DMS 273 (cell line): ENCODE measurements at regions not wholly inside any gene's neighbourhood (a gene's known extent, or its start where the extent isn't known, plus 50 kb on each side); places are given as distances from the start of the nearest gene placed in this dataset.

Experiments
- DNase-seq: peaks from one replicate; lab custom pipeline; 2025; ENCODE audit not compliant: unreplicated experiment; lab: John Stamatoyannopoulos, UW

DNA sequence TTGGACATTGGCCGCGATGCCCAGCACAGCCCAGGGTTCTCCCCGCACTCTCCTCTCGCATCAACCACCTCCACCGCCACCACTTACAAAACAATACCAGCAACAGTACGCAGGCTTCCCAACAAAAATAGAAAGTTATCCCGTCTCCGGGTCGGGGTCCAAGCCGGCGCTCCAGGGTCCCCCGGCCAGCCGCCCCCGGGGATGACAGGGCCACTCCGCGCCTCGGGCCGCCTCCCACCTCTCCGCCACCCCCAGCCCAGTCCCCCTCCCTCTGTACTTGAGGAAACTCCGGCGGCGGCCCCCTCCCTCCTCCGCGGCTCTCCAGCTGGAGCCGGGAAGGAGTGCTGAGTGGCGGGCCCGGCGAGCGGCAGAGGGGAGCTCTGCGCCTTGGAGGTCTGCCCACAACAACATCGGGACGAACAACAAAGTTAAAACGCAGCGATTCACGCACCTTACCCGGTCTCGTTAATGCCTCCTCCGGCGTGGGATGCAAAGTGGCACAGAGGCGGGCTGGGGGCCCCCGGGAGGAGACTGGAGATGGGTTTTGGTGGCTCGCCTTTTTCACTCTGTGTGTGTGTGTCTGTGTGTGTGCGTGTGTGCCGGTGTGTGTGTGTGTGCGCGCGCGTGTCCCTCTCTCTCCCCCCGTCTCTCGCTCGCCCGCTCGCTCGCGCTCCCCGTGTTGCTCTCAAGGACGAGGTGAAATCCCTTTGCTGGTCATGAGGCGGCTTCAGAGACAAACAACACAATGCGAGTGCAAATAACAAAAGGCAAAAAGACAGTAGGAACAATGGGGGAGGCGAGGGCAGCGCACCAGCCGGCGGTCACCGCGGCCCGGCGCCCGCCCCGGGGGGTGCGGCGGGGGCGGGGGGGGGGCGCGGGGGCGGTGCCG, 386.8 kb downstream of the BCAT1 start:
- DNase-seq, result peak; percentile 51

DNA sequence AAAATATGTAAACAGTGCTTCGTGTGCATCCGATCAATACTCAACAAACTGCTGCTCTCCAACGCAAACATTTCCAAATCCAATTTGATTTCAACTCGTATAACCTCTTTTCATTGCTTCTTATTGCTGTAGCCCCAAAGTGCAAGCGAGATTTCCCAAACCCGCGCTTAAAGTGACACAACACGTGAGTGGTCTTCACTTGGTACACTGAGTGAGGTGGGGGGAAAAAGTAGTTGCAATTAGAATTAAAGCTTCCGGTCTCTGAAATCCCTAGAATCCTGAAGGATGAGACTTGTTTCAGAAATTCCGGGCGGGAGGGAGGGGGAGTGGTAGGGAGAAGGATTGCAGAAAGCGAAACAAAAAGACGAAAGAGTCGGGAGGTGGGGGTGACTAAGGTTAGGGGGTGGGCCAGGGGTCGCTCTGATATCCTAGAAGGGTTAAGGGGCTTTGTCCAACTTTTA, 387.5 kb downstream of the BCAT1 start:
- DNase-seq, result peak; percentile 21

DNA sequence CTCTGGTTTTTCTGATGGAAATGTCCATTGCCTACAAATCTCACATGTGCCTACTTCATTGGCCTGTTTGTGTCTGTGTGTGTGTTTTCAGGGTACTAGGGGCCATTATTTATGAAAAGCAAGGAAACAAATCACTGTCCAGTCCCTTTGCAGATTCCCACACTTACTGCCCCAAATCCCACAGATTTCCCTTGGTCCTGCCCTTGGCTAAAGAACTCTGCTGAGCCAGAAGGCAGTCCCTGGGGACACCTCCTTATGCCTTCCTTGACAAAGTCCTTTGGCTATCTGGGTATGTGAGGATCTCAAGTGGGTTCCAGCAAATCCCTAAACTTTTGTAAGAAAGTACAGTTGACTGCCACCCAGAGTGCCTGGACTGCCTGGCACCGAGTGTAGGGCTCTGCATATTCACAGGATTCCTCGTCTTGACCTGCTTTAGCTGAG, 388.1 kb downstream of the BCAT1 start:
- no peak for DNase-seq

DNA sequence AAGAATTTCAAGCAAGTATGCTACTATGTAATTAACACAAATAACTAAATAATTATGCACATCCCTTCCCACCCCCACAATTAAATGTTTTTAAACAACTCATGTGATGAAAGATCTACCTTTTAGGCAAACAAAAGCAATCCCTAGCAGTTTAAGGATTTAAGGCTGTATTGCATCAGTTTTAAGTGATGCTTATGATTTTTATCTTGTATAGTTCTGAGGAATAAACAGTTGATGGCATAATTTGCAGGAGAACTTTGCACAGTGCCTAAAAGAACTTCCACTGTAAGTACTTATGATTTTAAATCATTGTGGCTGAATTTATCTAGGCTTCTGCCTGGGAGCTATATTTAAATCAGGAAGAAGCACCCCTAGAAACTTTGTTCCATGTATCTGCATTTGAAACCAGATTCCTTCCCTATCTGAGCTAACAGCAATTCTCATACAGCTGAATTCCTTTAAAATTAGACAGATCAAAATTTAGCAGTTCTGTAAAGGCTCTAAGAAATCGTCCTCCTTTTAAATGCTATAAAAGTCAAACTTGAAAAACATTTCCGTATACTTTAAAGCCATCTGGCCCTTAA, 388.6 kb downstream of the BCAT1 start:
- no peak for DNase-seq

DNA sequence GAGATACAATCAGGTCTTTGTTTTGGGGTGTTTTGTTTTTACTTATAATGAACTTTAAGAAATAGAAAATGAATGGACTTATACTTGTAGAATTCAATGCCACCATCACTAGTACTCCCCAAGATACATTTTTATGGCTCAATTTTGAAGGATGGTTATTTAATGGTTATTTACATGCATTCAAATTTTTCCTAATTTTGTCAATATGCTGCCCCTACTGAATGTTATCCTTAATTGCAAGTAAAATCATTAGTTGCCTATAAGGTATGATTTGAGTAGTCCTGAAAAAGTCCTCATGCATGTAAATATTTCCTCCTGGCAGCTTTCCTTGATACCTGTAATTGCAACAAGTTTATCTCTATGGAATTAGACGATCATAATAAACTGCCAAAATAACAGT, 391.2 kb downstream of the BCAT1 start:
- no peak for DNase-seq

DNA sequence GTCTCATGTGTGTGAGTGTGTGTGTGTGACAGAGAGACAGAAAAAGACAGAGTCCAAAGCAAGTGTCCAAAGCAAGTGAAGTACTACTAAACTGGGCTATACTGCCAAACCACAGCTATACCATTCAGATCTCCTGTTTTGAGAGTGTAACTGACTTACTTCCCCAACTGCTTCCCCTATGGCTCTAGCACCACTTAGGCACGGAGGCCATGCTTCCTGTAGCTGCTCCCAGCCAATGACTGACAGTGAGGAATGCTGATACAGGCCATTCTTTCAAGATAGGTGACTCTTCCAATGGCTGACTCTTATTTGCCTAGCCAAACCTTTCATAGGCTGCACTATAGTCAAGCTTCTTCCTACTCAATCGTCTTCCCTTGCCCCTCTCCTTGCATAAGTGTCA, 393.2 kb downstream of the BCAT1 start:
- no peak for DNase-seq

DNA sequence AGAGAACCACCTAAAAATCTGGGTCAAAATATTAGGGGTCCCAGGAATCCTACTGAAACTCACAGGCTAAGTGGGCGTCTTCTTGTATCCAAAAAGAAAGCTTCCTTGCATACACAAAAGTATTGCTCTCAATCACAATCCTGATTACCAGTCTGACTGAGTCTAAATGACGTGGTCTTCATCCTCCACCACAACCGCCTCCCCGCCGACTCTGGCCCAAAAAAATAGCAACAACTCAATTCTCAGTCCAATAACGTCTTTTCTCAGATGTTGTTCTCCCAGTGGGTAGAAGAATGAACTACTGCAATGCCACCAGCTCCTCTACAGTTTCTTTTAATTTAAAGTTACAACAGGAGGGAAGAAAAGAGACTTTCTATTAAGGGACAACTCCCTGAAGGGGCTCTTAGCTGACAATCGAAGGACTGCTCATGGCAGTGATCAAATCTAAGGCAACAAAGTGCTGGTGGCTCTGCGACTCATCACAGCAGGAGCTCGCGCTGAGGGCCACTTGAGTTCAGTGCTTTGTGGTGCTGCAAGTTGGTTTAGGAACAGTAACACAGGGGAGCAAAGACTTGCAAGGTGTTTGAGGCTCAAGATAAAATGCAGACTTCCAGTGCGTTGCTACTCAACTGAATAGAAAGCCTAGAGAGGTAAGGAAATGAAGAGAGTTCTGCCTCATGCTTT, 394.1 kb downstream of the BCAT1 start:
- no peak for DNase-seq

DNA sequence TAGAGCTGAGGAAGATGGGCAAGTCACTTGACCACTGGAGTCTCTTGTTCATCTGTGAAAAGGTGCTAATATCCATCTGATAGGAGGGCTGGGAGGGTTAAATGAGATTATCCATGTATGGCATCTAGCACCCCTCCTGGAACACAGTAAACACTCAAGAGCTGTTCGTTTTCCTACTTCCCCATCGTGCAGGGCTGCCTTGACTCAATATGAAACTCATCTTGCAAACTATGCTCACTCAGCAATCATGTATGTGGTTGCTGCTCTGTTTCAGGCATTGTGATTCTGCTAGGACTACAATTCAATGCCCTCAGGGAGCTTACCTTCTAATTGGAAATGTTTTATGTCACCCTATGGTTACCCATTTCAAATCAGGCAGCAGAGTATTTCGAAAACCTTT, 395.6 kb downstream of the BCAT1 start:
- no peak for DNase-seq

DNA sequence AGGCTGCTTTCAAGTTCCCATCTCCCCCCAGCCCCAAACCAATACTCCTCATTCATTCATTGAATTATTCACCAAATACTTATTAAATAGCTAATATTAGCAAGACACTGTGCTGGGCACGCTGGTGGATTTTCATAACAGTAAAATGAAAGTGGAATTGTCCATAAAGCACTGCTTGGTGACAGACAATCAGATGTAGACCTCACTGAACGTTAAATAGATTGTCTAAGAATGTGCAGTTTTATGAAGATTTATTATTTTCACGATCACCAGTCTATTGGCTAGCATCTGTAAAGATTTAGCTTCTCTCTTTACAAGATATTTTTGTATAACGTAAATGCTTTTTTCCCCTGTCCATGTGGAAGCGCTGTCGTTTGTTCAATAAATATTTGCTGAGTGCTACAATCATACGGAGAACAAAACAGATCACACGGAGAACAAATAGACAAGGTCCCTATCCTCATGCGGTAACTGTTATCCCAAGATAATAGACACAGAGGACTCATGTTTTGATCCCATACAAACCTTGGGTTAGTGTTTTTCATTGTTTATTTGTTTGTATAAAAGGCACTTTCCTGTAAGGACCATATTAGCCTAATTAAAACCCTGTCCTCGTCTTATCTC, 397.6 kb downstream of the BCAT1 start:
- DNase-seq, result no peak

DNA sequence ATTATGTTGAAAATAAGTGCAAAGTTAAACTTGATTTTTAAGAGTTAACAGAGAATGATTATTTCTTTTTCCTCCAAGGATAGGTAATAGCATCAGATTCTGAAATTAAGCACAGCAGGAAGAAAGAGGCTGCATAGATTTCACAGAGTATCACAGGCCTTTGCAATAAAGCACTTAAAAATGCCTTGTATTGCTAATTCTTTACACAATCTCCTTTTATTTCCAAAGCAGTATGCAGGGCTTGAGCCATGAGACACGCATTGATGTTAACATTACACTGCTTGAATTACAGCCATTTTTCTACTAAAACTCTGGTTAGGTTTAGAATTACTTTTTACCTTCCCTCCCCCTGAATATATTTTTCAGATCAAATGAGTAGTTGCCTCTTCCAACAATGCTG, 398.3 kb downstream of the BCAT1 start:
- DNase-seq, result no peak

DNA sequence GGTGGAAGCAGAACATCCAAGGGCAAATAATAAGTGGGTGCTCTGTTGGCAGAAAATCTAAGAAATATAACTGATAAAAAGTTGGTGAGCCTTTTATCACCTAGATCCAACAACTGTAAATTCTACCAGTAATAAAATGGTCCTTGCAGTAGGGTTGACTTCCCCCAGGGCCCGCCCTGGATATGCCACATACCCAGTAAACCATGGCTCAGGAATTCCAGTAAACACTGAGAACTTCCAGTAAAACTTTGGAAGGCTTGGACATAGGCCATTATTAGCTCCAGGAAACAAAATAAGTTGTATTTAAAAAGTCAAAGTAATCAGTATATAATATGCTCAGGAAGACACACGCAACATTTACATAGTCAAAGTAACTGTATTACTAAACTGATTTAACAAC, 402.2 kb downstream of the BCAT1 start:
- DNase-seq, result no peak

DNA sequence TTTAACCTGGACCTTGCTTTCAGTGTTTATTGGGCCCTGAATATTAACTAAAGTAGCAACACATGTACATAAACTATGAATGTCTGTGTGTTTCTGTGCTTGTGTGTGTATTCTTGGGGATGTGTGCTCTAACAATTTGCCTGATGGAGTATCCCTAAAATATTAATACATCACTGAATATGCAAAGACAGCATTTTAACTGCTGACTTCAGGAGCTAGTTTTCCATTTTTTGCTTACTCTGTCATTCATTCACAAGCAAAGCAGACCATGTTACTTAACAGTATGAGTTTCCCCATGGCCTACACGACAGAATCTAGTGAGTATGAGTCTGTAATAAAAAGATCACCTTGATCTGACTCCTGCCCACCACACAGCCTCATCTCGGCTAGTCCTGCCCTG, 402.8 kb downstream of the BCAT1 start:
- no peak for DNase-seq

DNA sequence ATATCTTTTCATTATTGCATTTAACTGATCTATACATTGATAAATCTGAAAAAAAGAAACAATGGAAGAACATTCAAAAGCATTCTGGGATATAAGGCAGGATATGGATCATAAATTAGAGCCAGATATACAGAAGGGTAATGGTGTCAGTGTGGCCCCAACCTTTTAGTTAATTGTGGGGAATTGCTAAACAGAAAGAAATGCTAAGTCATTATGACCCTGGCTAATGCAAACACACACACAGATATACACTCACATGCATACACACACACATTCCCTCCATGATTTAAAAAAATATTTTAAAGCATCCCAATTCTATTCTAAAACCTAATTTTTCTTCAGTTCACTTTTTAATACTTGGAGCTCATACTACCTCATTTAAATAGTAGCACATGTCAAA, 404.5 kb downstream of the BCAT1 start:
- no peak for DNase-seq

DNA sequence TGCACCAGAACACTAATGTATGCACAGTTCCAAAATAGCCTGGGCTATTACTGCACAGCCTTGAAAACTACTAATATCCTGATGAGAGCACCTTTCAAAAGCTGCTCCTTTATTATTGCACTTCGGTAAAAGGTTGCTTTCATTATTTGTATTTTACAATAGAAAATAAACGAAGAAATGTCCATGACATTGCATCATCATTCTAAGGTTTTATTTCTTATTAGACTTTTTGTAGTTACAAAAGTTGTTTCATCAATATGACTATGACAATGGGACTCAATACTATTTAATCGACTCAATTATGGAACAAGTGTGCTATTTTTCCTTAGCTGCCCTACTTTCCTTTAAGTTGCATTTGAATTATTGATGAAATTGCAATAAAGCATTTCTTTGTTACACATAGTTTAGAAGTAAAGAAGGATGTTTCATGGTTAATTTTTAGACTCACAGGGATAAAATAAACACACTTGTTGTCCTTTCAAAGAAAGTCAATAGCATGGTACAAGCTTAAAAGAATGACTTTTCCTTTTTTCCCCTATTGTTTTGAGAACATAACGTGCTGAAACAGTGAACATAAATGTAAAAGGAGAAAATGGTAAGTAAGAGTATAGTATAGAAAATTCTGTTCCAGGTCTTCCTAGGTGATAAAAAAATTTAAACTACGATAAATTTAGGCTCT, 407.6 kb downstream of the BCAT1 start:
- DNase-seq, result no peak

DNA sequence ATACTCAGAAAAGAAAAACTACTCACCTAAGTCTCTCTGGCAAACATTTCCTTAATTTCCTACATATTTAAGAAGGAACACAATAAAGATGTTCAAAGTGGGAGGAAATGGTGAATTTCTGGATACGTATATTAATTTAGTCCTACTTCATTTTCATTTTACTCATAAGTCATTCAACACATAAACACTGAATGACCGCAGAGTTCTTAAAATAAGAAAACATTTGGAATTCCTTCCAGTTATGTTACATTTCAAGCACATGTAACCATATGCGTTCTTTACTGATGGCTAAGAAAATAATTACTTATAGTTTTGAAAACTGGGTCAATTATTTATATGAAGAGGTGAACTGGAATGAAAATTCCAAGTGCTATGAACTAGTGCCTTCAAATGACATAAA, 409.3 kb downstream of the BCAT1 start:
- DNase-seq, result no peak

DNA sequence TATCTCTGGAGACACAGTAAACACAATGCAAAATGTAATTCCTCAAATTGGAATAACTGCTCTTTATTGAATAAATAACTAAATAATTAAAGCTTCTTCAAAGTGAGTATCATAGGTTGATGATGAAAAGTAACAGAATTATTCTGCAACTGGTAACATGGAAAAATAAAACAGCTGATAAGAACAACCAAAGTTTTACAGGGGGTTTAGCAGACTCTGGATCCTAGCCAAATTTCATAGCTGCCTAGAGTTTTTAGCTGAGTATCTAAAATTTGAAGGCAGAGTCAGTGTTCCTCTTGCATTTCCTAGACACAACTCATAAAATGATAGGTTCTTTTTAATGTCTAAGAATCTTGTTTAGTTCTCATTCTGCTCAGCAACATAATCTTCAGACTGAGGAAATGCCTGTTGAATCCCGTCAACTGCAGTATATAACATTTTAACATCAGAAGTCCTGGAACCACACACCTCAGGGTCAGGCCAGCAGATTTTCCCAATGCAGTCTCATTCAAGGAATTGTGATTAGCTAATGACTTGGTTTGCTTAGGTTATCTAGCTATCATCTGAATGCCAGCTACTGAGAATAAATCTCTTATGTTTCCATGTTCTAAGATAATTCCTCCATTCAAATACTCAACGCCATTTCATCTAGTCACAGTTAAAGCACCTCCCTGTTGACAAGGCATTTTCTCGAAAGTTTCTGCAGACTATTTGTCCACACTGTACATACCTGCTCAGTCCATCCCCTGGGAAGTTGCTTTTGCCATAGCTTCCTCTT, 411.6 kb downstream of the BCAT1 start:
- DNase-seq, result no peak

DNA sequence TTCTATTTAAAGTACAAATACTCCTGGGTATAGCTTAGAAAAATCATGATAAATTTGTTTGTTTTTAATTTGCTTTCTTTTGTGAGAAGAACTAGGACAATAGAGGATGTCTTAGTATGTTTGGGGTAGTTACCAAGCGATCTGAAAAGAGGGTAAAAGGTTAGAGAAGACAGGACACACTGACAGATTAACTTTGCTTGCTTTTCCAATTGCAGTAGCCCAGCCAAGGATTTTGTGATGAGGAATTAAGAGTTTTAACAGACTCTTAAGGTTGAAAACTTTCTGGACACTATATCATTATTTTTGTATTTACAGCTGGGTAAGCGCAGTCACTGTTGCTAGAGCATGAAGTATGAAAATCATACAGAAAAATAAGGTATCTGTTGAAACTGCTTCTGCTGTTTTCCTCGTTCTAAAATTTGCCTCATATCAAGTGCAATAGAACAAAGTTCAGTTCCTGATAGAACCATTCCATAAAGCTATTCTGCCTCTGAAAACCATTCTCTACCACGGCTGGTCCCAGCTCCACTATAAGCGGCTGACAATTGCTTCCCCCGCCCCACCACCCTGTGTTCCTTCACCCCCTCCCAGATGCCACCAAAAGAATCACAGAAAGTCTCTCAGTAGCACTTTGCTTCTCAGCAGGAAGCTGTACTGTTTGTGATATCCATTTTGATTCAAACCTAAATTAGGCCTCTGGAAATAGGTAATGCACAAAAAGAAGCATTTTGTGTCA, 413.4 kb downstream of the BCAT1 start:
- DNase-seq, result no peak

DNA sequence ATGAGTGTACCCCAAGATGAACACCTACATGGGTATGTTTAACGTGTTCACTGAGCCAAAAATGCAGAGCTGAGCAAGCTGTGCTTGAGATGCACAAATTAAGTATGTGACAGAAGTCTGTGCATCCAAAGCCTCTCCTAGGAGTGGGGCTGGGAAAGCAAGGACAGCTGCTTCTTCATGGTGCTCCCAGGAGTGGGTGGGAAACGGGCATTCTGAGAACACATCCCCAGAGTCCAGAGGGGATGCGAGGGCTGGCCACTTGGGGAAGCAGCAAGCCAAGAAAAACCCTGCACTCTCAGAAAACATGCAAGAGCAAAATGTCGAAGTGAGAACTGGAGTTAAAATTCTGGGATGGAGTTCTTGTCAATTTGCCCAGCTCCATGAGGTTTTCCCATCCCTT, 414.3 kb downstream of the BCAT1 start:
- no peak for DNase-seq

DNA sequence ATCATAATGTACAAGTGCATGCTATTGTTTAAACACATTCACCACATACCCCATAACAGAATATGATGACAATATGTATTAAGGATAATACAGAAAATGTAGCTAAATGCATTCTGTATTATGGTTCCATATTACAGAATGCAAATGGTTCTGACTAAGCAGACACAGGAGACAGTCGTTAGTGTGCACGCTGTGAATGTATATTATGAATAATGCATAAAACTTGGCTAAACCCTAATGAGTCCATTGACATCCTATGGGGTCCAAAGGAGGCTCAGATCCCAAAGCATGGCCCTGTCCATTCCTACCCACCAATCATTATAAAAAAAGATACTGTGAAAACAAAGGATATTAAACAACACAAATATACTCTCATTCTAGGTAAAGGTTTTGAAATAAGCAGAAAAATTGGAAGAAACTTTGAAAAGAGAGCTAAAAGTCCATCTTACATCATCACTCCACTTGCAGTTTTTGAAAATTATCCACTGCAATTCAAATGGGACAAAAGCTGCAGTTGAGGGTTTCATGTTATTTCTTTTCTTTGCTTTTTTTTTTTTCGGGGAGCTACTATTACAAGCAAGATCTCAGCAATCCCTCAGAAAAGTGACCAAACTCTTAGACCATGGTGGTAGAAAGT, 415.1 kb downstream of the BCAT1 start:
- DNase-seq, result no peak
